ENCODE measurements at regions not wholly inside any gene's neighbourhood (a gene's known extent, or its start where the extent isn't known, plus 50 kb on each side); places are given as distances from the start of the nearest gene placed in this dataset.

DNA sequence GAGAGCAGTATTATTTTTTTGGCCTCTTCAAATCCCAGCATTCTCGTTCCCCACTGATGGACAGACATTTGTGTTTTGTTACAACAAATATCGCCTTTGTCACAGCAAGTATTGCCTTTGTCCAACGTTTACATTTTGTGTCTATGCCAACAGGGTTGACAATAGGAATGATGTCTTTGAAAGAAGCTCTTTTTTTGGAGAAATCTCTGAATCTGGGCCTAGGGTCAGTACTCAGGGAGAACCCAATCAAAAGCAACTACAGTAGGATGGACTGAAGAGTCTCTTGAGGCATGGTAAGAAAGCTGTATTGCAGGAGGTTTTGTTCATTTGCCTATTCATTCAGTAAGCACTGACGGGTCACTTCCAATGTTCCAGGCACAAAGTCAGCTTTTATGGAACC is 57.7 kb upstream of the KLF14 start:
- no peak for TF ChIP-seq CTCF (conservative IDR thresholded peaks at IDR 0.05 in 1 of 2, IDR thresholded peaks at IDR 0.05 in 1 of 2; ENCODE audit: extremely low read depth in 1 of 2, insufficient read depth in 1 of 2, low read depth in 1 of 2, low read length in 2 of 2)
- no peak for TF ChIP-seq EZH2 (IDR thresholded peaks at IDR 0.05; ENCODE audit: borderline replicate concordance, low read length)

Measured in mammary epithelial cell (primary cell).